ENCODE measurements at regions not wholly inside any gene's neighbourhood (a gene's known extent, or its start where the extent isn't known, plus 50 kb on each side); places are given as distances from the start of the nearest gene placed in this dataset.

GRCh38 chr4:123936621-123937043 lies 540.0 kb downstream of the SPRY1 start:
- H3K4me1 ChIP-seq (ENCODE audit: insufficient read depth, low read length), result no peaks in the 10 kb centered on the region
- DNase-seq, result no peak
- H3K27me3 ChIP-seq (ENCODE audit: insufficient read depth, low read length, poor library complexity, severe bottlenecking), result no peaks in the 10 kb centered on the region
- H3K9me3 ChIP-seq (ENCODE audit: low read length), result no peaks in the 10 kb centered on the region
- ChIA-PET POLR2A (no interaction called here), CTCF (no interaction called here)
- H3K36me3 ChIP-seq (ENCODE audit: insufficient read depth, low read length), result no peaks in the 10 kb centered on the region
- H3K27ac ChIP-seq (ENCODE audit: low read depth, low read length), result no peak overlapping the region
- H3K27ac Mint-ChIP-seq, result no peak overlapping the region
- no peak overlapping the region for H3K4me3 Mint-ChIP-seq
- no peak overlapping the region for H3K4me3 ChIP-seq (ENCODE audit: low read length)
- no peaks in the 10 kb centered on the region for H3K4me1 Mint-ChIP-seq
- peaks cover 0 to 1% of the 10 kb centered on the region in 2 donors for H3K27me3 Mint-ChIP-seq
- H3K9me3 Mint-ChIP-seq, result peaks cover 0 to 4% (median 0%) of the 10 kb centered on the region in 5 donors
- no peaks in the 10 kb centered on the region for H3K36me3 Mint-ChIP-seq

GRCh38 chr4:123937581-123937980 lies 541.0 kb downstream of the SPRY1 start:
- H3K9me3 Mint-ChIP-seq, result peaks cover 0 to 4% (median 0%) of the 10 kb centered on the region in 5 donors
- H3K27me3 Mint-ChIP-seq, result peaks cover 0 to 1% of the 10 kb centered on the region in 2 donors
- Histone ChIP-seq H3K27me3 (ENCODE audit: insufficient read depth, low read length, poor library complexity, severe bottlenecking) (no peaks in the 10 kb centered on the region), H3K36me3 (ENCODE audit: insufficient read depth, low read length) (no peaks in the 10 kb centered on the region), H3K4me1 (ENCODE audit: insufficient read depth, low read length) (no peaks in the 10 kb centered on the region), H3K27ac (ENCODE audit: low read depth, low read length) (no peak overlapping the region), H3K9me3 (ENCODE audit: low read length) (no peaks in the 10 kb centered on the region), H3K4me3 (ENCODE audit: low read length) (no peak overlapping the region)
- no peak for DNase-seq
- peak overlapping the region in 1 of 8 donors; percentile 32 for H3K27ac Mint-ChIP-seq
- ChIA-PET CTCF (no interaction called here), POLR2A (no interaction called here)
- no peak overlapping the region for H3K4me3 Mint-ChIP-seq
- H3K4me1 Mint-ChIP-seq, result no peaks in the 10 kb centered on the region
- H3K36me3 Mint-ChIP-seq, result no peaks in the 10 kb centered on the region

DNA sequence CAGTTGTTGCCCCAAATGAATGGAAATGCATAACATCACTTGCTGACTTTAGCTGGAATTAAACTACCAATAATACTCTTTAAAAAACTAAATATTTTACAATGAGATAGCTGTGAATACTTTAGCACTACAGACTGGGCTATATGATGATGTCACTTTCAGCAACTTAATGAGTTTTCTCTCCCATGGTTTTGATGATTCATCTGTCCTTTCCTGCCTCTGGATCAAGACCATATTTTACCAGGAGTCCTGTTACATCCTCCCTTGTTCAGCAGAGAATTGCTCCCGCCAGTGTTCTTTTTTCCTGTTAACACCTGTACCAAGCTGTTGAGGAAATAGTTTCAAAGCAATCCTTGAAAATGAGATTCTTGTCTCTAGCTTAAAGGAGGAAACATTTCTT lies 543.0 kb downstream of the SPRY1 start:
- Mint-ChIP-seq H3K9me3 (peaks cover 0 to 4% (median 0%) of the 10 kb centered on the region in 5 donors), H3K27me3 (no peaks in the 10 kb centered on the region), H3K4me3 (no peak overlapping the region), H3K27ac (no peak overlapping the region), H3K36me3 (no peaks in the 10 kb centered on the region), H3K4me1 (no peaks in the 10 kb centered on the region)
- Histone ChIP-seq H3K36me3 (ENCODE audit: insufficient read depth, low read length) (no peaks in the 10 kb centered on the region), H3K4me1 (ENCODE audit: insufficient read depth, low read length) (no peaks in the 10 kb centered on the region), H3K4me3 (ENCODE audit: low read length) (no peak overlapping the region), H3K27me3 (ENCODE audit: insufficient read depth, low read length, poor library complexity, severe bottlenecking) (no peaks in the 10 kb centered on the region), H3K9me3 (ENCODE audit: low read length) (no peaks in the 10 kb centered on the region), H3K27ac (ENCODE audit: low read depth, low read length) (no peak overlapping the region)
- no peak for DNase-seq
- POLR2A ChIA-PET, result no interaction called here
- CTCF ChIA-PET, result no interaction called here

- Histone ChIP-seq H3K27me3 (ENCODE audit: insufficient read depth, low read length, poor library complexity, severe bottlenecking) (no peaks in the 10 kb centered on the region), H3K36me3 (ENCODE audit: insufficient read depth, low read length) (no peaks in the 10 kb centered on the region), H3K4me1 (ENCODE audit: insufficient read depth, low read length) (no peaks in the 10 kb centered on the region), H3K27ac (ENCODE audit: low read depth, low read length) (no peak overlapping the region), H3K4me3 (ENCODE audit: low read length) (no peak overlapping the region), H3K9me3 (ENCODE audit: low read length) (no peaks in the 10 kb centered on the region)
- Mint-ChIP-seq H3K4me3 (no peak overlapping the region), H3K27ac (no peak overlapping the region), H3K27me3 (no peaks in the 10 kb centered on the region), H3K9me3 (peaks cover 0 to 2% (median 0%) of the 10 kb centered on the region in 5 donors), H3K36me3 (no peaks in the 10 kb centered on the region), H3K4me1 (no peaks in the 10 kb centered on the region)
- ChIA-PET CTCF (no interaction called here), POLR2A (no interaction called here)
- no peak for DNase-seq
These were observed 544.0 kb downstream of the SPRY1 start for GRCh38 chr4:123940604-123941003.

DNA sequence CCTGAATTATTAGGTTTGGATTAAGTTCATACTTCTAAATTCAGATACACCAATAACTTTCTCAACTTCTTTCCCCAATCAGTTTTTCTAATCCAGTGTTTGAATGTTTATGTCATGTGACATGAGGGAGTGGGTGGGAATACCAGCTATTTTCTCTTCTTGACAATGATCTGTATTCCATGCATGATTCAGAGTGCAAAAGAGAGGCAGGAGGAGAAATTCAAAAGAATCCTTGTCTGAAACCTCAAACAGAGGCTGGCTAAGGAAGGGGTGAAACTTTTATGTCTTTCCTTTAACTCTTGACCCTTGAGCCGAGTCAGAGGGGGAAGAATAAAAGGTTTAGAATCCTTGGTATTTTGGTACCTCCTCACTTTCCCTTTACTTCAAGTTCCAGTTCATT lies 544.7 kb downstream of the SPRY1 start:
- Mint-ChIP-seq H3K9me3 (peaks cover 0 to 2% (median 0%) of the 10 kb centered on the region in 5 donors), H3K4me1 (no peaks in the 10 kb centered on the region), H3K4me3 (no peak overlapping the region), H3K27ac (no peak overlapping the region), H3K27me3 (no peaks in the 10 kb centered on the region), H3K36me3 (no peaks in the 10 kb centered on the region)
- POLR2A ChIA-PET, result no interaction called here
- no peak overlapping the region for H3K4me3 ChIP-seq (ENCODE audit: low read length)
- H3K27ac ChIP-seq (ENCODE audit: low read depth, low read length), result no peak overlapping the region
- no peaks in the 10 kb centered on the region for H3K9me3 ChIP-seq (ENCODE audit: low read length)
- H3K4me1 ChIP-seq (ENCODE audit: insufficient read depth, low read length), result no peaks in the 10 kb centered on the region
- CTCF ChIA-PET, result no interaction called here
- H3K27me3 ChIP-seq (ENCODE audit: insufficient read depth, low read length, poor library complexity, severe bottlenecking), result no peaks in the 10 kb centered on the region
- DNase-seq, result no peak
- H3K36me3 ChIP-seq (ENCODE audit: insufficient read depth, low read length), result no peaks in the 10 kb centered on the region

GRCh38 chr4:123943976-123944375 lies 547.4 kb downstream of the SPRY1 start:
- no peaks in the 10 kb centered on the region for H3K27me3 Mint-ChIP-seq

GRCh38 chr4:123945301-123945700 lies 548.7 kb downstream of the SPRY1 start:
- H3K36me3 ChIP-seq (ENCODE audit: insufficient read depth, low read length), result no peaks in the 10 kb centered on the region
- no peak for DNase-seq
- H3K27me3 ChIP-seq (ENCODE audit: insufficient read depth, low read length, poor library complexity, severe bottlenecking), result no peaks in the 10 kb centered on the region
- POLR2A ChIA-PET, result no interaction called here
- Mint-ChIP-seq H3K4me3 (no peak overlapping the region), H3K27ac (no peak overlapping the region), H3K27me3 (no peaks in the 10 kb centered on the region), H3K36me3 (no peaks in the 10 kb centered on the region), H3K9me3 (peaks cover 0 to 5% (median 0%) of the 10 kb centered on the region in 5 donors), H3K4me1 (no peaks in the 10 kb centered on the region)
- H3K4me3 ChIP-seq (ENCODE audit: low read length), result no peak overlapping the region
- no peaks in the 10 kb centered on the region for H3K9me3 ChIP-seq (ENCODE audit: low read length)
- no peaks in the 10 kb centered on the region for H3K4me1 ChIP-seq (ENCODE audit: insufficient read depth, low read length)
- CTCF ChIA-PET, result no interaction called here
- no peak overlapping the region for H3K27ac ChIP-seq (ENCODE audit: low read depth, low read length)

More at GRCh38 chr4:123943976-123944375, 547.4 kb downstream of the SPRY1 start:
- peaks cover 0 to 5% (median 0%) of the 10 kb centered on the region in 5 donors for H3K9me3 Mint-ChIP-seq
- POLR2A ChIA-PET, result no interaction called here
- no peaks in the 10 kb centered on the region for H3K4me1 Mint-ChIP-seq
- no peaks in the 10 kb centered on the region for H3K36me3 Mint-ChIP-seq
- H3K27me3 ChIP-seq (ENCODE audit: insufficient read depth, low read length, poor library complexity, severe bottlenecking), result no peaks in the 10 kb centered on the region
- H3K36me3 ChIP-seq (ENCODE audit: insufficient read depth, low read length), result no peaks in the 10 kb centered on the region
- no peak for DNase-seq
- H3K4me3 Mint-ChIP-seq, result no peak overlapping the region
- CTCF ChIA-PET, result no interaction called here
- no peaks in the 10 kb centered on the region for H3K4me1 ChIP-seq (ENCODE audit: insufficient read depth, low read length)
- H3K4me3 ChIP-seq (ENCODE audit: low read length), result no peak overlapping the region
- H3K9me3 ChIP-seq (ENCODE audit: low read length), result no peaks in the 10 kb centered on the region
- no peak overlapping the region for H3K27ac Mint-ChIP-seq
- H3K27ac ChIP-seq (ENCODE audit: low read depth, low read length), result no peak overlapping the region

GRCh38 chr4:123950530-123950929 lies 553.9 kb downstream of the SPRY1 start:
- no peak overlapping the region for H3K4me3 ChIP-seq (ENCODE audit: low read length)
- no peaks in the 10 kb centered on the region for H3K27me3 Mint-ChIP-seq
- H3K27ac ChIP-seq (ENCODE audit: low read depth, low read length), result no peak overlapping the region
- H3K9me3 Mint-ChIP-seq, result peaks cover 0 to 5% (median 0%) of the 10 kb centered on the region in 5 donors
- H3K27ac Mint-ChIP-seq, result no peak overlapping the region
- POLR2A ChIA-PET, result no interaction called here
- no peaks in the 10 kb centered on the region for H3K4me1 ChIP-seq (ENCODE audit: insufficient read depth, low read length)
- no peak overlapping the region for H3K4me3 Mint-ChIP-seq
- CTCF ChIA-PET, result no interaction called here
- no peaks in the 10 kb centered on the region for H3K27me3 ChIP-seq (ENCODE audit: insufficient read depth, low read length, poor library complexity, severe bottlenecking)
- no peaks in the 10 kb centered on the region for H3K9me3 ChIP-seq (ENCODE audit: low read length)
- H3K4me1 Mint-ChIP-seq, result no peaks in the 10 kb centered on the region
- no peaks in the 10 kb centered on the region for H3K36me3 ChIP-seq (ENCODE audit: insufficient read depth, low read length)
- no peak for DNase-seq
- no peaks in the 10 kb centered on the region for H3K36me3 Mint-ChIP-seq
